ENCODE measurements at regions not wholly inside any gene's neighbourhood (a gene's known extent, or its start where the extent isn't known, plus 50 kb on each side); places are given as distances from the start of the nearest gene placed in this dataset.

DNA sequence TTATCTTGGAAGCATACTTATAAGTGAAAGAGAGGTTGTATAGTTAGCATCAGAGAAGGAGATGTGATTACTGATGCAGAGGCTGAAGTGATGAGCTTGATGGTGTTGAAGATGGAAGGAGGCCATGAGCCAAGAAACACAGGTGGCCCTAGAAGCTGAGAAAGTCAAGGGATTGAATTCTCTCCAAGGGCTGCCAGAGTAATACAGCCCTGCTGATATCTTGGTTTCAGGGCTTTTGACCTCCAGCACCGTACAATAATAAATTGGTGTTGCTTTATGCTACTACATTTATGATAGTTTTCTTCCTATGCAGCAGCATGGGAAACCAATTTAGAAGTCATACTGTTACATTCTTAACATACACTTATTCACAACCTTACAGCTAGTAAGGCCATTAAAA, 1133.3 kb downstream of the AACS start:
- TF ChIP-seq, protein P1, sequence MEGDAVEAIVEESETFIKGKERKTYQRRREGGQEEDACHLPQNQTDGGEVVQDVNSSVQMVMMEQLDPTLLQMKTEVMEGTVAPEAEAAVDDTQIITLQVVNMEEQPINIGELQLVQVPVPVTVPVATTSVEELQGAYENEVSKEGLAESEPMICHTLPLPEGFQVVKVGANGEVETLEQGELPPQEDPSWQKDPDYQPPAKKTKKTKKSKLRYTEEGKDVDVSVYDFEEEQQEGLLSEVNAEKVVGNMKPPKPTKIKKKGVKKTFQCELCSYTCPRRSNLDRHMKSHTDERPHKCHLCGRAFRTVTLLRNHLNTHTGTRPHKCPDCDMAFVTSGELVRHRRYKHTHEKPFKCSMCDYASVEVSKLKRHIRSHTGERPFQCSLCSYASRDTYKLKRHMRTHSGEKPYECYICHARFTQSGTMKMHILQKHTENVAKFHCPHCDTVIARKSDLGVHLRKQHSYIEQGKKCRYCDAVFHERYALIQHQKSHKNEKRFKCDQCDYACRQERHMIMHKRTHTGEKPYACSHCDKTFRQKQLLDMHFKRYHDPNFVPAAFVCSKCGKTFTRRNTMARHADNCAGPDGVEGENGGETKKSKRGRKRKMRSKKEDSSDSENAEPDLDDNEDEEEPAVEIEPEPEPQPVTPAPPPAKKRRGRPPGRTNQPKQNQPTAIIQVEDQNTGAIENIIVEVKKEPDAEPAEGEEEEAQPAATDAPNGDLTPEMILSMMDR (IDR thresholded peaks at IDR 0.05) = no peak
- no peak for TF ChIP-seq POLR2A (IDR thresholded peaks at IDR 0.05)
